ENCODE measurements at regions not wholly inside any gene's neighbourhood (a gene's known extent, or its start where the extent isn't known, plus 50 kb on each side); places are given as distances from the start of the nearest gene placed in this dataset.

DNA sequence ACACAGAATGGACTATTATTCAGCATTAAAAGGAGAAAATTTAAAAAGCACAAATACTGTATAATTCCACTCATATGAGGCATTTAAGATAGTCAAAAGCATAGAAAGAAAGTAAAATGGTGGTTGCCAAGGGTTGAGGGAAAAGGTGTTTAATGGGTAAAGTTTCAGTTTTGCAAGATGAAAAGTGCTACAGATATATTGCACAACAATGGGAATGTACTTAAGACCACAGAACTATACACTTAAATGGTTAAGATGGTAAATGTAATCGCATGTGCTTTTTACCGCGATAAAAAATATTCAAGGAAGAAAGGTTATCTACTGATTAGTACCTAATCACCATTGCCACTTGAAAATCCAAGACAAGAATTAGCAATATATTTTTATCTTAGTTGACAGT, 71.8 kb upstream of the NOX3 start:
- no peak for TF ChIP-seq POLR2A (IDR thresholded peaks at IDR 0.05)
- no peak for TF ChIP-seq CTCF (IDR thresholded peaks at IDR 0.05)
